T1000 (cell line): ENCODE measurements at regions not wholly inside any gene's neighbourhood (a gene's known extent, or its start where the extent isn't known, plus 50 kb on each side); places are given as distances from the start of the nearest gene placed in this dataset.
"Not testable (repeated sequence)": the region's sequence is repeated elsewhere in the genome, so short reads cannot be mapped to it uniquely, and the experiment has no call there.

Source experiments
- DNase-seq: peaks from one replicate; lab custom pipeline; 2025; ENCODE audit warnings: mixed read lengths; lab: John Stamatoyannopoulos, UW

- DNase-seq = no peak
Measured at GRCh38 chr10:35933940-35934641, 292.0 kb upstream of the FZD8 start.

- DNase-seq = no peak
Measured at GRCh38 chr10:35933491-35933890, 291.4 kb upstream of the FZD8 start.

- DNase-seq = not testable (repeated sequence)
Measured at GRCh38 chr10:35929962-35930361, 287.9 kb upstream of the FZD8 start.

GRCh38 chr10:35928748-35929147 is 286.7 kb upstream of the FZD8 start:
- DNase-seq = no peak

- no peak for DNase-seq
Measured at GRCh38 chr10:35927990-35928488, 285.9 kb upstream of the FZD8 start.

GRCh38 chr10:35927341-35927740 is 285.2 kb upstream of the FZD8 start:
- DNase-seq = no peak

GRCh38 chr10:35926846-35927245 is 284.8 kb upstream of the FZD8 start:
- DNase-seq = no peak

- DNase-seq = no peak
Measured at GRCh38 chr10:35925493-35925892, 283.4 kb upstream of the FZD8 start.

- DNase-seq = no peak
Measured at GRCh38 chr10:35924759-35925158, 282.7 kb upstream of the FZD8 start.

- DNase-seq = no peak
Measured at GRCh38 chr10:35922876-35923600, 280.9 kb upstream of the FZD8 start.

GRCh38 chr10:35921866-35922350 is 279.8 kb upstream of the FZD8 start:
- no peak for DNase-seq

GRCh38 chr10:35916791-35917190 is 274.7 kb upstream of the FZD8 start:
- DNase-seq = no peak

GRCh38 chr10:35913628-35914027 is 271.5 kb upstream of the FZD8 start:
- DNase-seq = no peak

- no peak for DNase-seq
Measured at GRCh38 chr10:35912615-35913569, 270.8 kb upstream of the FZD8 start.

- DNase-seq = no peak
Measured at GRCh38 chr10:35911954-35912353, 269.9 kb upstream of the FZD8 start.

- no peak for DNase-seq
Measured at GRCh38 chr10:35911233-35911632, 269.1 kb upstream of the FZD8 start.

- peak; percentile 36 for DNase-seq
Measured at GRCh38 chr10:35910234-35910633, 268.1 kb upstream of the FZD8 start.

- DNase-seq = no peak
Measured at GRCh38 chr10:35909121-35909720, 267.1 kb upstream of the FZD8 start.

- DNase-seq = no peak
Measured at GRCh38 chr10:35908451-35908850, 266.4 kb upstream of the FZD8 start.

- DNase-seq = no peak
Measured at GRCh38 chr10:35907548-35907947, 265.5 kb upstream of the FZD8 start.

- DNase-seq = no peak
Measured at GRCh38 chr10:35906155-35906554, 264.1 kb upstream of the FZD8 start.

- no peak for DNase-seq
Measured at GRCh38 chr10:35903021-35903420, 260.9 kb upstream of the FZD8 start.
